ENCODE measurements at regions not wholly inside any gene's neighbourhood (a gene's known extent, or its start where the extent isn't known, plus 50 kb on each side); places are given as distances from the start of the nearest gene placed in this dataset.

GRCh38 chr2:37472959-37473358, 128.5 kb downstream of the QPCT start:
- no peak for DNase-seq

GRCh38 chr2:37476411-37476810, 132.0 kb downstream of the QPCT start:
- no peak for DNase-seq

GRCh38 chr2:37477921-37478320, 133.5 kb downstream of the QPCT start:
- DNase-seq: no peak

GRCh38 chr2:37481244-37481643, 136.8 kb downstream of the QPCT start:
- no peak for DNase-seq

- DNase-seq: no peak
These were observed 144.6 kb downstream of the QPCT start for GRCh38 chr2:37489041-37489456.

GRCh38 chr2:37489536-37489935, 145.1 kb downstream of the QPCT start:
- no peak for DNase-seq

GRCh38 chr2:37493425-37493824, 149.0 kb downstream of the QPCT start:
- DNase-seq: no peak

- DNase-seq: no peak
These were observed 154.7 kb downstream of the QPCT start for GRCh38 chr2:37499113-37499512.

- DNase-seq: no peak
These were observed 155.6 kb downstream of the QPCT start for GRCh38 chr2:37500031-37500430.

GRCh38 chr2:37501113-37501512, 156.7 kb downstream of the QPCT start:
- no peak for DNase-seq

- DNase-seq: no peak
These were observed 162.1 kb downstream of the QPCT start for GRCh38 chr2:37506407-37507050.

- DNase-seq: no peak
These were observed 162.6 kb downstream of the QPCT start for GRCh38 chr2:37507051-37507410.

- DNase-seq: no peak
These were observed 163.3 kb downstream of the QPCT start for GRCh38 chr2:37507703-37508102.

GRCh38 chr2:37512971-37513370, 158.5 kb downstream of the CDC42EP3 start:
- DNase-seq: no peak

GRCh38 chr2:37523814-37524362, 147.6 kb downstream of the CDC42EP3 start:
- no peak for DNase-seq

- no peak for DNase-seq
These were observed 145.1 kb downstream of the CDC42EP3 start for GRCh38 chr2:37526323-37526722.

- no peak for DNase-seq
These were observed 144.6 kb downstream of the CDC42EP3 start for GRCh38 chr2:37526856-37527255.

GRCh38 chr2:37527361-37527760, 144.1 kb downstream of the CDC42EP3 start:
- no peak for DNase-seq

GRCh38 chr2:37529830-37530415, 141.5 kb downstream of the CDC42EP3 start:
- DNase-seq: no peak

- no peak for DNase-seq
These were observed 138.9 kb downstream of the CDC42EP3 start for GRCh38 chr2:37532503-37532902.

GRCh38 chr2:37537316-37537715, 134.1 kb downstream of the CDC42EP3 start:
- no peak for DNase-seq

- no peak for DNase-seq
These were observed 129.9 kb downstream of the CDC42EP3 start for GRCh38 chr2:37541516-37541915.

GRCh38 chr2:37543999-37544557, 127.4 kb downstream of the CDC42EP3 start:
- no peak for DNase-seq

GRCh38 chr2:37544591-37545031, 126.8 kb downstream of the CDC42EP3 start:
- no peak for DNase-seq
